ENCODE measurements at regions not wholly inside any gene's neighbourhood (a gene's known extent, or its start where the extent isn't known, plus 50 kb on each side); places are given as distances from the start of the nearest gene placed in this dataset.

DNA sequence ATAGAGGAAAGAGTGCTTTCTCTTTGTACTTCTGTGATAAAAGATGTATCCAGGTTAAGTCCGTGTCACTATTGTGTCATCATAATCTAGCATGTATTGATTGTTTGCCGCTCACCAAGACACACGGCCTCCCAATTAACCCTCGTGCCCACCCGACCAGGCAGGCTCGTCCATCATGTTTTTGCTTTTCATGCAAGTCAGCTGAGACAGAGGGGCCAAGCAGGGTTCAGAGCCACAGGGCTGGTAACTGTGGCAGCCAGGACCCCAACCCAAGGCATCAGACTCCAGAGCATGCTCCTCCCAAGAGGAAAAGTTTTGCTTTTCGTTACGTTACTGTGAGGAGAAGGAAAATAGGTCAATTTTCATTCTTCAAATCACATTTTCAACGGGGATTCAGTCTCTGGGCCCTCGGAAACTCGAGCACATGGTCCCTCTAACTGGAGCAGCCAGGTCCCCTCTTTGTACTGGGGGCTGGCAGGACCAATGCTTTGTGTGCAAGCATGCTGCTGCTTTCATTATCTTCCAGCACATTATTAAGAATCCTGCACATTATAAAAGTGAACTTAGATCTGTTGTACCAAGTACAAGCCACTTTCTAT, 161.1 kb upstream of the TOPAZ1 start:
- DNase-seq (ENCODE audit: low spot score in 2 of 2) (no peak), ATAC-seq (no peak)
- H3K4me1 Mint-ChIP-seq: no peaks in the 10 kb centered on the region
- H3K27ac Mint-ChIP-seq: no peak overlapping the region
- H3K9me3 Mint-ChIP-seq: no peaks in the 10 kb centered on the region
- no peaks in the 10 kb centered on the region for H3K36me3 Mint-ChIP-seq
- no peak overlapping the region for H3K4me3 Mint-ChIP-seq

DNA sequence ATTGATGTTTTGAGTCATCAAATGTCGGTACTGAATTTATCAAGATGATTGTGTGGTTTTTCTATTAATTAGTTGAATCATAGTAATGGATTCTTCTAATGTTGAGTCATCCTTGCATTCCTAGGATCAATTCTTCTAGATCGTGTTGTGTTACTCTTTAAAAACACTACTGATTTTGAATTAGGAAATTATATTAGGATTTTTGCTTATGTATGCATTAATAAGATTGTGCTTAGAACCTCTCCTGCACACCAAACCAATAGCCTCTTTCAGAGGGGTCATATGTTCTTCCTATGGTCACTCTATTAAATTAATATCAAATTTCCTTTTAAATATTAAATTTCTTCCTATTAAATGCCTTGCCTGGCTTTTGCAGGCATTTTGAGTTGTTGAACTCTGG, 151.7 kb upstream of the TOPAZ1 start:
- Mint-ChIP-seq H3K9me3 (no peaks in the 10 kb centered on the region), H3K27ac (no peak overlapping the region), H3K36me3 (no peaks in the 10 kb centered on the region), H3K4me1 (no peaks in the 10 kb centered on the region), H3K4me3 (no peak overlapping the region)
- no peak for DNase-seq (ENCODE audit: low spot score in 2 of 2)
- ATAC-seq: no peak

DNA sequence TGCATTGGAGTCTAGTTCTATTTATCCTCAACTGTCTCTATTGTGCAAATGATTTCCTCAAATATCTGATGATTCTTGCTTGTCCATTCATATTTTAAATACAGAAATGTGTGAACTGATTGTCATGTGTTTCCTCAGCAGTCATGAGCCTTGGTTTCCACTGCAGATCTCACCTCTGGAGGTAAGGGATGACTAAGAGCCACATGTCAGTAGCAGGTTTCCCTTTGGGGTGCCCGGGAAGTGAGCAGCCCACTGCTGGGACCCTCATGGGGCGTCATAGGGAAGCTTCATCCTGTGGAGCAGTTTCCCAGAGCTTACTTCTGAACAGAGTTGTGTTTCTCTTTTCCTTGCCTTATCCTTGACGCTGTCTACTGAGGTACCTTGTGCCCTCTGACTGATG, 149.2 kb upstream of the TOPAZ1 start:
- Mint-ChIP-seq H3K4me1 (no peaks in the 10 kb centered on the region), H3K4me3 (no peak overlapping the region), H3K9me3 (no peaks in the 10 kb centered on the region), H3K27ac (no peak overlapping the region), H3K36me3 (no peaks in the 10 kb centered on the region)
- DNase-seq (ENCODE audit: low spot score in 2 of 2): no peak
- peak; percentile 28 for ATAC-seq

DNA sequence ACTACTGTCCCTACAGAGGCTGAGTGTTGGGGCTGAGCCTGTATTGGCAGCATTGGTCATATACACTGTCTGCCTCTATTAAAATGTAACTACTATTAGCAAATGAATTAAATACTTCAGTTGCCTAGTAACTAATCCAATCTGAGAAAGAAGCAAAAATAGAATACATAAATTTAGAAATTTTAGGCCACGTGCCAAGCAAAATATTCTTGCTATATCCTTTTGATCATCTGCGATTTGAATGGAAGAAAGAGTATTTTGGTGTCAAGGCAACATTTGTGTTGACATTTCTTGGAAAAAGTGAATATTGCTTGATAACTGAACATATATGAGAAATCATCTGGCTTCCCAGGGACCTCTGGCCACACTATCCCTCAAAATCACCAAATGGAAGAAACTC, 148.2 kb upstream of the TOPAZ1 start:
- DNase-seq (ENCODE audit: low spot score in 2 of 2) (no peak), ATAC-seq (no peak)
- Mint-ChIP-seq H3K9me3 (no peaks in the 10 kb centered on the region), H3K4me3 (no peak overlapping the region), H3K4me1 (no peaks in the 10 kb centered on the region), H3K36me3 (no peaks in the 10 kb centered on the region), H3K27ac (no peak overlapping the region)

DNA sequence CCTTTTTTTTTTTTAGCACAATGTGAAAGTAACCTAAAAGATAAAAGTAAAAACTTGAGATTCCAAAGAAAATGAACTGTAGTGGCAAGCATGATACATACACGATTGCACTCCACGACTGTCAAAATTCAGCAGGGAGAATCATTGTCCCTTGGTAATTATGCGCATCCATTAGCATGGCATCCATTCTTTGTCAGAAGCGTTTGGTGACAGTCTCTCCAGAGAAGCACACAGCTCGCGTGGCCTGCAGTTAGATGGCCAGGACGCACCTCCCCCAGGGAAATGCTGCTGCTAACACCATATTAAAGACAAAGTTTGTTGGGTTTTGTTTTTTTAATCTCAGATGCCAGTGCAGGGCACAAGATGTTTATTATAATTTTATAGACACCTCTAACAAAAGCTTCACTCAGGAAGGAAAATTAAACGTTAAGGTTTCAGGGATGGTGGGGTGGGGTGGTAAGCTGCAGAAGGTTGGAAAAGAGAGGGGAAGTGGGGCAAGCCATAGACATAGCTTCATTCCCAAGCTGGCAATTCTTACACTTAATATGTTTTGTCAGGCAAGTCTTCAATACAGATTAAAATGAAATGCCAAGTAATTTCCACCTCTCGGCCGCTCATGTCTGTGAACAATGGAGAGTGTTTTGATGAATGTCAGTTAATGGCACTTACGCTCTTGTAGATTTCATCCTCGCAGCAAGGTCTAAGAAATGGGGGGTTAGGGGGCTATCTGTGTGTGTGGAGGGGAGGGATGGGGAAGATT, 142.8 kb upstream of the TOPAZ1 start:
- Mint-ChIP-seq H3K4me1 (no peaks in the 10 kb centered on the region), H3K4me3 (no peak overlapping the region), H3K9me3 (no peaks in the 10 kb centered on the region), H3K27ac (no peak overlapping the region), H3K36me3 (no peaks in the 10 kb centered on the region)
- ATAC-seq: no peak
- DNase-seq (ENCODE audit: low spot score in 2 of 2): no peak

DNA sequence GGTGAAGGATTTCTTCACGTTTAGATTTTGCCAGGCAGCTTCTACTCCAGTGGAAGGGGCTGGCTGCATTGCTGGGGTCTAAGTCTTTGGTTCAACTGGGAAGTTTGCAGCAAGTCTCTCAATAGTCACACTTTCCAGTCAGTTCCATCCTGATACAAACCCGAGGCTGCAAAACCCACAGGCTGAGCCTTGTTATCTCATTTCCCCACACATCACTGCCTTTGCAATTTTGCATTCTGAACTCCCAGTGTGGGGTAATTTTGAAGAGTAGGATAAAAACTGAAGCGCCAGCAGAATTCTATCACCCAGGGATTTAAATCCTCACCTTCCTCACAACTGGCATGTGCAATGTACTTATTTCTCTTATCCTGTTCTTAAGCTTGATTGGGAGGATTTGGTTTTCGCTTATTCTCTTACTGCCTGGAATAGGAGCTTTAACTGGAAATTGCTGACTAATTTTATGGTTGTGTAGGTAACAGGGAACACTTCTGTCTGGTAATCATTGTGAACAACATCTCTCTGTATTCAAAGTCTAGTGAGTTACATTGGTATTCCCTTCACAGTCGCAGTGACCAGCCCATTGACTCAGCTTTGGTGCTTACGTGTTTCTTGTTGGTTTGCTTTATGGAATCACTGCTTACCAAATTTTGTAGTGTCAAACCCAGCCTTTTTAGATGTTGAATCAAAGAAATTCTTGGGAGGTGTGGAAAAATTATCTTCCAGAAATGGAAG, 142.0 kb upstream of the TOPAZ1 start:
- Mint-ChIP-seq H3K9me3 (no peaks in the 10 kb centered on the region), H3K4me3 (no peak overlapping the region), H3K36me3 (no peaks in the 10 kb centered on the region), H3K27ac (no peak overlapping the region), H3K4me1 (peaks cover under 1% of the 10 kb centered on the region)
- no peak for DNase-seq (ENCODE audit: low spot score in 2 of 2)
- no peak for ATAC-seq

DNA sequence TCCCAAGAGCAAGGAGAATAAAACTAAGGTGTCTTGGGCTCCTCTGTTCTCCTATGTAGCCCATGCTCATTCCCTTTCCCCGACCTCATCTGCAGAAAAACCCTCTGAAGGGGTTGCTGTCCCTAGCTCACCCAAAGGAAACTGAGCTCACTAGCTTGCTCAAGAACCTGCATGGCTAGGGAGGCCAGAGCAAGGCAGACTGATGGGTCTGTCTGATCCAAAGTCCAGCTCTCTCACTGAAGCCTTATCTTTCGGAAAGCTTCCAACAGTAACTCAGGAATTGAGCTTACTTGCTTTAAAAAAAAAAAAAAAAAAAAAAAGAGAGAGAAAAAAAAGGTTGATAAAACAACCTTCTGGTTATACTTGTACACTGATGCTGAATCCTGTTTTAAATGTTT, 141.4 kb upstream of the TOPAZ1 start:
- Mint-ChIP-seq H3K9me3 (no peaks in the 10 kb centered on the region), H3K4me3 (no peak overlapping the region), H3K36me3 (no peaks in the 10 kb centered on the region), H3K4me1 (peaks cover 6% of the 10 kb centered on the region), H3K27ac (no peak overlapping the region)
- ATAC-seq (no peak), DNase-seq (ENCODE audit: low spot score in 2 of 2) (no peak)

DNA sequence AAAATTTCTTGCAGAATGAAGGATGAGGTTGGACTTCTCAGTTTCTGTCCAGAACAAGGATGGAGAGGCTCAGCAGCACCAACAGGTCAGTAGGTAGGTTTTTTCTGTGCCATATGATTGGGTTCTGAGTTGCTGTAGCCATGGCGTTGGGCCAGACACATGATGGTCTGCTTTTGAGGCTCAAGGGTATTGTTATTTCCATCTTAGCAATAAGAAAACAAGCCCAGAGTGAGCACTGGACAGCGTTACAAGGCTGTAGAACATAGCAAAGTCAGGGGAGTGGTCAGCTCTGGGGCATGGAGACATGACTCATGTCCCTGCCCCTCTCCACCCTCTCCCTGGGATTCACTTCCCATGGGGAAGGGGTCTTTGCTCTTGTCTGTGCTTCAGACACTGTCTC, 137.6 kb upstream of the TOPAZ1 start:
- Mint-ChIP-seq H3K4me3 (no peak overlapping the region), H3K36me3 (no peaks in the 10 kb centered on the region), H3K4me1 (peaks cover 7% of the 10 kb centered on the region), H3K27ac (no peak overlapping the region), H3K9me3 (no peaks in the 10 kb centered on the region)
- DNase-seq (ENCODE audit: low spot score in 2 of 2) (no peak), ATAC-seq (no peak)

DNA sequence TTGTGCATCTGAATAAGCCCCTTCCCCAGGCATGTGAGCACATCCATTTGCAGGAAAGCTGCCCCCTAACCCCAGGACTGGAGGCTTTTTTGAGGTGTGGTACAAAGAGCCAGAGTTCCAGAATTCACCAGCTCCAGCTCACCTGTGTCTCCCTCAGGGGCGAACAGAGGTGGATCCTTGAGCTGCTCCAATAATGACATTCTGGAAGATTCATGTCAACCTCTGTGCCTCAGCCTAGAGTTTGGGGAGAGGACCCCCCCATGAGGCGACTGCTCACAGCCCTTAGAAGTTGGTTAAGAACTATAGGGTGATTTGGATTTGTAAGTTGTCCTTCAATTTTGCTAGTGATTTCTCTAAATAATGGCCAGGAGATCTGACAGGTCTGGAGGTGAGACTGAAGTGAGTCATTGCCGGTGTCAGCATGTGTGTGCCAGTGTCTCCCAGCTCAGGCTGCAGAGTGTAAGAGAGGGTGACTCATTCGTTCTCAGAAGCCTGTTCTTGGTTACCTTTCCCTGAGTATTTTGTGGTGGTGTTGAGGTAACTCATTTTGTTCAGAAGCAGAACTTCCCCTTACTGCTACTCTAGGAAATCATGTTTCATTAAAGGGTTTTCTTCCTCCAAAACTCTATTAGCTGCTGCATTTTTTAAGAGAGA, 136.9 kb upstream of the TOPAZ1 start:
- Mint-ChIP-seq H3K4me3 (no peak overlapping the region), H3K9me3 (no peaks in the 10 kb centered on the region), H3K36me3 (no peaks in the 10 kb centered on the region), H3K27ac (no peak overlapping the region), H3K4me1 (peaks cover 7% of the 10 kb centered on the region)
- DNase-seq (ENCODE audit: low spot score in 2 of 2) (peak in 1 of 2 donors; percentile 57), ATAC-seq (peak; percentile 99)

DNA sequence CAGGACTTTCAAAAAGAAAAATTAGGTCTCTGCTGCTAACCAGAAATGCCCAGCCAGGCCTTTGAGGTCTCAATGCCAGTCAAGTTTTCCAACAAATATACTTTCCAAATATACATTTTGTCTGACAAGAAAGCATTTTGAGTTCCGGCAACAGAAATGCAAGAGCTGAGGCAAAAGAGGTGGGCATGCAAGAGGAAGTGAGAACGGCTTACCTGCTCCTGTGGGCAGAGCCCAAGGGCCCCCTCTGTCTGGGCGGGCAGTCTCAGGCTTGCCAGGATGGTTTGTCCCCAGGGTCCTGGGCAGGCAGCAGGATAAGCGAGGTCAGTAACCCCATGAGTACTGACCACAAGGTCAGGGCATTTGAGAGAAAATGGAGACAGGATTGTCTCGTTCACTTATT, 136.1 kb upstream of the TOPAZ1 start:
- DNase-seq (ENCODE audit: low spot score in 2 of 2) (no peak), ATAC-seq (no peak)
- Mint-ChIP-seq H3K36me3 (no peaks in the 10 kb centered on the region), H3K4me1 (peaks cover 7% of the 10 kb centered on the region), H3K27ac (no peak overlapping the region), H3K4me3 (no peak overlapping the region), H3K9me3 (no peaks in the 10 kb centered on the region)

DNA sequence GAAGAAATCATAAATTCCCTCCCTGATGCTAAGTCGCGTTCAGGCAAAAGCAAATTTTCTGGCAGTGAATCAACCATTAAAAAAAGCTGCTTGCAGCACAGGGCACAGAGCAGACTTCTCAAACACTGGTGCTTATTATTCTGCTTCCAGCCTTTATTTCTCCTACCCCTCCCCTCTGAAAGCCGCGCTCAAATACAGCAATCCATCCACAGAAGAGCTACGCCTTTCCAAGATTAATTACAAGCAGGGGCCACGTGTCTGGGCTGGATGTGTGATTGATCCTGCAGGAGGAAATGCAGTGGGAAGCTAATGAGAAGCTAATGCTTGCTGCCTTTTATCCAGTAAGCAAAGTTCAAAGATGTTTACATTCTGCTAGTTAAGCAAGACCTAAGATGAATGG, 134.9 kb upstream of the TOPAZ1 start:
- DNase-seq (ENCODE audit: low spot score in 2 of 2) (no peak), ATAC-seq (no peak)
- H3K4me3 Mint-ChIP-seq: no peak overlapping the region
- no peaks in the 10 kb centered on the region for H3K9me3 Mint-ChIP-seq
- peaks cover 7% of the 10 kb centered on the region for H3K4me1 Mint-ChIP-seq
- no peaks in the 10 kb centered on the region for H3K36me3 Mint-ChIP-seq
- no peak overlapping the region for H3K27ac Mint-ChIP-seq

DNA sequence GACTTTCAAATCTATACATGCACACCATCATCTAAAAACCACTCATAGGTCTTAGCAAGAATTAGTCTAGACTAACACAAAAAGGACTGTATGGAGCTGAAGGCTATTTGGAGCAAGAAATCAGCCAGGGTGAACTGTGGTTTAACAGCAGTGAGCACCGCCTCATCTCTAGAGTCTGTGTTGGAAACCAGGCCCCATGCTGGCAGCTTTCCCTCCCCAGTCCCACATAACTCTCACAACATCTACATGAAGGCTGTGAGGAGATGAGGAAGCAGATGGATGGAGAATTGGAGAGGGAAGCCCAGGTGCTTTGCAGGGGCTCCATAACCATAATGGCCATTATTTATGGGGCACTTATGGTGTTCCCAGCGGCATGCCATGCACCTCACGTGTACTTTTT, 133.2 kb upstream of the TOPAZ1 start:
- no peak overlapping the region for H3K4me3 Mint-ChIP-seq
- no peaks in the 10 kb centered on the region for H3K9me3 Mint-ChIP-seq
- ATAC-seq (no peak), DNase-seq (ENCODE audit: low spot score in 2 of 2) (no peak)
- peaks cover 7% of the 10 kb centered on the region for H3K4me1 Mint-ChIP-seq
- no peaks in the 10 kb centered on the region for H3K36me3 Mint-ChIP-seq
- no peak overlapping the region for H3K27ac Mint-ChIP-seq

DNA sequence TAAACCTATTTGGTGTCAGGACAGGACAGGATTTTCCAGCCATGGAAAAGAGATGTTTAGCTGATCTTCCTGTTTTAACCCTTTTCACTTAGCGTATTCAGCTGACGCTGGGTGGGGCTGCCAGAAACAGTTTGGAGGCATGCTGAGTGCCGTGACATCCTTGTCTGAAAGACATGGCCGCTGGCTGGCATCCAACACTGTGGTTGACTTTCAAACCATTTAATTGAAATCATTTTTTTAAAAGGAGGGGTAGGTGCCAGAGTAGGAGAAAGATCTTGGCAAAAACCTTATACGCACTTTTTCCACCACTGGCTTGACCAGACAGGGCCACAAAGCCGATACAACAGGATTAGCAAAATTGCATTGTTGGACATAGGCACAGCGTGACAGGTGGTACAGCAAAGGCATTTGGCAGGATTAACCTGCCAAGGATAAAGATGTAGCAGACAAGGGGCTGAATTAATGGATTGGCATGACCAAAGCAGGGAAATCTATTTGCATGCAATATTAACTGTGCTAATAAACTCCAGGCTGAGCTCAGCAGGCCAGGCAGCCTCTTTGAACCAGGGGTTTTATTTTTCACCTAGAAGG, 131.8 kb upstream of the TOPAZ1 start:
- Mint-ChIP-seq H3K4me1 (peaks cover 5% of the 10 kb centered on the region), H3K4me3 (no peak overlapping the region)

DNA sequence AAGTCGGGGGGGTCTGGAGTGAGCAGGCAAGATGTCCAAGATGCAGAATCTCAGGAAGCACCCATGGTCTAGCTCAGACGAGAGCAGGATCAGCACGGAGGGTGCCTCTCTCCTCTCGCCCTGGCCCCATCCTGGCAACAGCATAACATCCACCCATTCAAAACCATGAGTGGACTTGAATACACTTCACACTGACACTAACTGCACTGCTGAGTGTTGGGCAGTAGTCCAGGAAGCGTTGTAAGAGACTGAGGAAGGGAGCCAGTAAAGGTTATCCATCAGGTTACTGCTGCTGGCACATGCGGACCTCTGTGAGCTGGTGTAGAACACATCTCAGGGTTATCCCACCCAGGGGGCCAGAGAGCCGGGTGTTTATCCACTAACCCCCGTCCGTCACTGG, 131.0 kb upstream of the TOPAZ1 start:
- H3K9me3 Mint-ChIP-seq: no peaks in the 10 kb centered on the region
- H3K4me3 Mint-ChIP-seq: no peak overlapping the region
- no peaks in the 10 kb centered on the region for H3K4me1 Mint-ChIP-seq
- no peaks in the 10 kb centered on the region for H3K36me3 Mint-ChIP-seq
- H3K27ac Mint-ChIP-seq: no peak overlapping the region
- ATAC-seq (no peak), DNase-seq (ENCODE audit: low spot score in 2 of 2) (no peak)

More for the DNA sequence above, 131.8 kb upstream of the TOPAZ1 start:
- Mint-ChIP-seq H3K36me3 (no peaks in the 10 kb centered on the region), H3K9me3 (no peaks in the 10 kb centered on the region), H3K27ac (no peak overlapping the region)
- ATAC-seq: no peak
- no peak for DNase-seq (ENCODE audit: low spot score in 2 of 2)

DNA sequence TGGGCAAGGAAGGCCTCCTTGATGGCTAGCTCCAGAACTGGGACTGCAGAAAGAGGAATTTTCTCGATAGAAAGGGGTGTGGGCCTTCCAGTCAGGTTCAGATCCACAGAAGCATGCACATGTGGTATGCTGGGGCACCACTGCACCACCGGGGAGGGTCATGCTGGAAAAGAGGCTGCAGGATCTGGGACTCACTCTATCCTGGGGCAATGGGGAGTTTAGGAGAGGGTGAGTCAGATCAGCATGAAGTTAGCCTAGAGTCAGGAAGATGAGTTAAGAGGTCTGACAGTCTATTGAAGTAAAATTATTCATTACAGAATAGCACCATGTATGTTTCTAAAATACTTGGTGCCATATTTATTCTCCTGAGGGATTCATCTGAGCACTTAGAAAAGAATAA, 130.2 kb upstream of the TOPAZ1 start:
- Mint-ChIP-seq H3K9me3 (no peaks in the 10 kb centered on the region), H3K4me1 (no peaks in the 10 kb centered on the region), H3K4me3 (no peak overlapping the region), H3K36me3 (no peaks in the 10 kb centered on the region), H3K27ac (no peak overlapping the region)
- no peak for ATAC-seq
- DNase-seq (ENCODE audit: low spot score in 2 of 2): no peak
